ENCODE measurements at regions not wholly inside any gene's neighbourhood (a gene's known extent, or its start where the extent isn't known, plus 50 kb on each side); places are given as distances from the start of the nearest gene placed in this dataset.

DNA sequence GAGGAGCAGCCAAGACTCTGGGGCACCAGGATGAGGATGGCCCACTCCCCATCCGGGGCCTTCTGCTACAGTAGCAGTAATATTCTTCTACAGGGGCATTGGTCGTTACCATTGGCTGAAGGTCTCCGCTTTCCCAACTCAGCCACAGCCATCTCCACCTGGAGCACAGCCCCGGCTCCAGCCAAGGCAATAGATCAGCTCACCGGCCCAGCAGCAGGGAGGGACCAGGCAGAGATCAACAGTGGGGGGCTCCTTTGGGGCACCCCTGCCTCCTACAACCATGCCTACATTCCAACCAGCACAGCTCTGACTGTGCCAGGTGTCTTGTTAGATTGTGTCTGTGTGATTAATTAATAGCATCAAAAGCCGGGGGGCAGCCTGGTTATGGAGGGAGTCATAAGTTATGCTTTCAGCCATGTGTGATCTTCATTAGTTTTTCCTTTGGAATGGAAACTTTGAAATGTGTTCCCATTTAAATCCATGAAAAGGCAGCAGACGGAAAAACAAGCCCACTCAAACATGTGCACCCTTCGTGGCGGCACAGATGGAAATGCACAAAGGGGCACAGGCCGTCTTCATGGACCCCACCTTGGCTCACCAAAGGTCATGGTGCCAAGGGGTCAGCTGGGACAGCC, 68.6 kb upstream of the BZW1 start:
- ATAC-seq (no peak), DNase-seq (no peak)
- POLR2A ChIA-PET, result no interaction called here
- H3K4me1 Mint-ChIP-seq, result no peaks in the 10 kb centered on the region
- H3K9me3 Mint-ChIP-seq, result no peaks in the 10 kb centered on the region
- no peak overlapping the region for H3K4me3 Mint-ChIP-seq
- H3K27me3 Mint-ChIP-seq, result peaks cover 0 to 3% (median 0%) of the 10 kb centered on the region in 5 donors
- H3K36me3 Mint-ChIP-seq, result no peaks in the 10 kb centered on the region
- no peak overlapping the region for H3K27ac Mint-ChIP-seq

DNA sequence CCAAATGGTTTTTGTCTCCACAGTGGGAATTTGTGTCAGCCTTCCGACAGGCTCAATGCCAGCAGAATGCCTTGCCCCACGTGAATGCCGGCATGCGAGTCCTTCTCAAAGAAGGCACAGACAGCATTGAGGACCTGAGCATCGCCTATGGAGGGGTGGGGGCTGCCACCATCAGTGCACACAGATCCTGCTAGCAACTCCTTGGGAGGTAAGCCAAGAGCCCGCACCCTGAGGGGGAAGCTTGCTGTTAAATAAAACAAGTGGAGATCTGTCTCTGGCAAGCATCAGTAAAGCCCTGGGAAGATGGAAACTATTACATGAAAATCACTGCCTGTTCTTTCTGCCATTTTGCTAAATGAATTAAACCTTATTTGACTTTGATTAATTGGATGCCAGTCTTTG, 67.5 kb upstream of the BZW1 start:
- H3K4me3 Mint-ChIP-seq, result no peak overlapping the region
- POLR2A ChIA-PET, result no interaction called here
- no peaks in the 10 kb centered on the region for H3K4me1 Mint-ChIP-seq
- no peaks in the 10 kb centered on the region for H3K9me3 Mint-ChIP-seq
- H3K27ac Mint-ChIP-seq, result peak overlapping the region in 1 of 10 donors; percentile 56
- DNase-seq (no peak), ATAC-seq (no peak)
- peaks cover 0 to 4% (median 0%) of the 10 kb centered on the region in 5 donors for H3K27me3 Mint-ChIP-seq
- no peaks in the 10 kb centered on the region for H3K36me3 Mint-ChIP-seq

DNA sequence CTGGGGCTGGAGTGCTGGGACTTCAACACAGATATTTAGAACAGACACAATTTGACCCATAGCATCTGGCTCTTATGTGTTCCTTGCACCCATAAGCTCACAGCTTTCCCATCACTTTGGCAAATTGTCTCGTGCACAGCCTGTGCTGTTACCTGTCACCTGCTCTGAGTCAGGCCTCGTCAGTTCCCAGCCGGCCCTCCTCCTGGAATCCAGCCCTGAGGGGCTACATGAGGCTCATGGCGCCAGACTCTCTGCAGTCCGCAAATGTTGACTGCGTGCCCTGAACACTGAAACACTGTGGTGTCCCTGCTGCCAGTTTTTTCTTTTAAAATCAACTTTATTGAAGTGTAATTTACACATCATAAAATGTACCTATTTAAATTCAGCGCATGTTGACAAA, 65.4 kb upstream of the BZW1 start:
- no peaks in the 10 kb centered on the region for H3K36me3 Mint-ChIP-seq
- ATAC-seq (no peak), DNase-seq (no peak)
- H3K9me3 Mint-ChIP-seq, result no peaks in the 10 kb centered on the region
- H3K27me3 Mint-ChIP-seq, result peaks cover 0 to 8% (median 0%) of the 10 kb centered on the region in 5 donors
- no peak overlapping the region for H3K4me3 Mint-ChIP-seq
- peak overlapping the region in 1 of 10 donors; percentile 15 for H3K27ac Mint-ChIP-seq
- no peaks in the 10 kb centered on the region for H3K4me1 Mint-ChIP-seq
- POLR2A ChIA-PET, result no interaction called here

DNA sequence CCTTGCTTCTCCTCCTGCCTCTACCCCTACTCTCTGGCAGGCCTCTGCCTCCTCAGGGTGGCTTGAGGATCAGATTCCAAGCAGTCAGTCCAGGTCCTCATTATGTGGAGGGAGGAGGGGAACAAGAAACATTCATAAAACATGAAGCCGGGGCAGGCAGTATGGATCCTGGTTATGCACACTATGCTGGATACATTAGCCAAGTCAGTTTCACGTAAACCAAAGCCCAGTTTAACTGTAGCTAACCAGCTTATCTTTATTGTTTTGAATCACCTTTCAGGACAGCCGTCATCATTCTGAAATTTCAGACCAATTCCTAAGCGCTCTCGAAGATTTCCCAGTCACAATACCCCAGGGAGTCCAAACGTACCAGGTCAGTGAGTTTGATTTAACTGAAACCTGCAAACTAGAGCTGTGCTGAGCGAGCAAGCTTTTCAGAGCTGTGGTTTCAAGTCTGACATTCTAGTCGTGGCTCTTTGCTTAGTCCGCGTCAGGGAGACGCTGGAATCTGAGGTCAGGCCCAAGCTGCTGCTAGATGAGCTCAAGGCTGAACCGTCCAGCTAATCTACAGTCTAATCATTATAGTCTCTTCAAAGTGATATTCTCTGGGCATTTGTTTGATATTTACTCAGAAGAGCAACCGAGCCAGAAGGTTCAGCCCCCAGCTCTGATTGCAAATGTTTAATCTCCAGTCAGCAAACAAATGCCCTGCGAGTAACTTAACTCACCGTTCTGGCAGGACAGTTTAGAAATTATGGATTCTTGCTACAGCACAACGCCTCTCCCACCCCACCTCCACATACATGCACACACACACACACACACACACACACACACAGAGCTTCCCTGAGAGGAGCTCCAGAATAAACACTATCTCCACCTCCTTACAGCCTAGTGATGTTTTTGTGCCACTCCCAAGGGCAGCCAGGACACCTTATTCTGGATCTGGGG, 63.8 kb upstream of the BZW1 start:
- no peaks in the 10 kb centered on the region for H3K9me3 Mint-ChIP-seq
- DNase-seq (no peak), ATAC-seq (no peak)
- peaks cover 0 to 8% (median 0%) of the 10 kb centered on the region in 5 donors for H3K27me3 Mint-ChIP-seq
- no peak overlapping the region for H3K4me3 Mint-ChIP-seq
- H3K4me1 Mint-ChIP-seq, result no peaks in the 10 kb centered on the region
- POLR2A ChIA-PET, result no interaction called here
- peak overlapping the region in 1 of 10 donors; percentile 9 for H3K27ac Mint-ChIP-seq
- no peaks in the 10 kb centered on the region for H3K36me3 Mint-ChIP-seq

DNA sequence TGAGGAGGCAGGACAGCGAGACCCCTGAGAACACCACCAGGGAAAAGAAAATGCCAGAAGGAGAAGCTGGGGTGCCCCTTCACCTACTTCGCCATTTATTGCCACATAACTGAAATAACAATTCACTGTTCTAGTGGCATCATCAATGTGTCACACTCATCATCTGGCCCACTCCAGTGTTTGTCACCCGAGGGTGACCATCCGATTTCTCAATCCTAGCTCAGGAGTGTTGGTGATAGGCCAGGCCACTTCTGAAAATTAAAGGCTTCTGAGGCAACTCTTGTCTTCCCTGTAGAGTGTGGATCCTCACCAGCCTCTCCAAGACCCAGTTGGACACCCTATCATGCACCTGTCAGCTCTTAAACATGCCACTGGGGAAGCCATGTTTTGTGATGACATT, 62.9 kb upstream of the BZW1 start:
- H3K9me3 Mint-ChIP-seq, result no peaks in the 10 kb centered on the region

DNA sequence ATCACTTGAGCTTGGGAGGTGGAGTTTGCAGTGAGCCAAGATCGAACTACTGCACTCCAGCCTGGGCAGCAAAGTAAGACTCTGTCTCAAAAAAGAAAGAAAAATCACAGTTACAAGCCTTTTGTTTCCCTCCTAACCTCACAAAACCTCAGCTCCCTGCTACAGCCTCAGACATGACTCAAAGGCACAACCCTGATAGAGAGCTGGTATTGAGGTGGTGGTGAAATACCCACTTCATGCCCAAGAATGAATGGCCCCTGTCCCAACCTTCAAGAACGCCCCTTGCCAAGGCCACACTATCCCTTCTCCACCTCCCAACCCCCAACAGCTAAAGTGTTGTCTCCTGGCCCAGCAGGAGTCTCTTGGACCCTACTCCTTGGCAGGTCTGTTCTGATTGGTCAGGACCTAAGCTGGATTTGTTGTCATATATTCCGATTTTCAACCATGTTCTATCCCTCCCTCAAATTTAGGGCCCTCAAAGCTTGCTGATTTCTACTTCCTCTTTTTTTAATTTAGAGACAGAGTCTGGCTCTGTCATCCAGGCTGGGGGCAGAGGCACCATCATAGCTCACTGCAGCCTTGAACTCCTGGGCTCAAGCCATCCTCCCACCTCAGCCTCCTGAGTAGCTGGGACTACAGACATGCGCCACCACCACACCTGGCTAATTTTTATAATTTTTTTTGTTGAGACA, 61.9 kb upstream of the BZW1 start:
- Mint-ChIP-seq H3K9me3 (no peaks in the 10 kb centered on the region), H3K27me3 (peaks cover 0 to 8% (median 0%) of the 10 kb centered on the region in 5 donors), H3K4me3 (no peak overlapping the region), H3K36me3 (no peaks in the 10 kb centered on the region), H3K4me1 (peaks cover 0 to 4% (median 2%) of the 10 kb centered on the region in 4 donors), H3K27ac (peak overlapping the region in 1 of 10 donors; percentile 23)
- no peak for DNase-seq
- POLR2A ChIA-PET, result no interaction called here
- ATAC-seq, result no peak

More for the DNA sequence above, 62.9 kb upstream of the BZW1 start:
- H3K27ac Mint-ChIP-seq, result peak overlapping the region in 1 of 10 donors; percentile 9
- POLR2A ChIA-PET, result no interaction called here
- ATAC-seq (no peak), DNase-seq (no peak)
- H3K36me3 Mint-ChIP-seq, result no peaks in the 10 kb centered on the region
- no peak overlapping the region for H3K4me3 Mint-ChIP-seq
- H3K27me3 Mint-ChIP-seq, result peaks cover 0 to 8% (median 0%) of the 10 kb centered on the region in 5 donors
- no peaks in the 10 kb centered on the region for H3K4me1 Mint-ChIP-seq

DNA sequence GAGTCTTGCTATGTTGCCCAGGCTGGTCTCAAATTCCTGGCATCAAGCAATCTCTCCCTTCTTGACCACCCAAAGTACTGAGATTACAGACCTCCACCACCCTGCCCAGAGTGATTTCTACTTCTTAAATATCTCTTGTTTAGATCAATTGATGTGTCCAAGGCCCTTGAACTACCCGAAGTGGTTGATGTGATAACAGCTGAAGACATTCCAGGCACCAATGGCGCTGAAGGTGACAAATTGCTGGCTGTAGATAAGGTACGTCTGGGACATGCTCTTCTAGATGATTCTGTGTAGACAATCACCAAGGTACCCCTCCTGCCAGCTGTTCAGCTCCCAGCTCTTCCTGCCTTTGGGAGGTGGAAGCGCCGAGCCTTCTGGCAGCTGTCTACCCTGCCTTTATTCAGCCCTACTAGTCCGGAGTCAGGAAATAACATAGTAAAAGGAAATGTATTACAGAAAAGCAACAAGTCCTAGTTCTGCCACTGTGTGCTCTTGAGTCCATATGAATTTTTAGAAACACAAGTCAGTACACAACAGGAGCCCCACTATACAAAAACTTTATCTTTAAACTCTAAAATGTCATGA, 61.3 kb upstream of the BZW1 start:
- H3K27me3 Mint-ChIP-seq, result peaks cover 0 to 8% (median 0%) of the 10 kb centered on the region in 5 donors
- POLR2A ChIA-PET, result no interaction called here
- no peak for DNase-seq
- H3K9me3 Mint-ChIP-seq, result no peaks in the 10 kb centered on the region
- no peak for ATAC-seq
- H3K36me3 Mint-ChIP-seq, result no peaks in the 10 kb centered on the region
- H3K27ac Mint-ChIP-seq, result no peak overlapping the region
- H3K4me1 Mint-ChIP-seq, result peaks cover 0 to 6% (median 3%) of the 10 kb centered on the region in 4 donors
- no peak overlapping the region for H3K4me3 Mint-ChIP-seq

DNA sequence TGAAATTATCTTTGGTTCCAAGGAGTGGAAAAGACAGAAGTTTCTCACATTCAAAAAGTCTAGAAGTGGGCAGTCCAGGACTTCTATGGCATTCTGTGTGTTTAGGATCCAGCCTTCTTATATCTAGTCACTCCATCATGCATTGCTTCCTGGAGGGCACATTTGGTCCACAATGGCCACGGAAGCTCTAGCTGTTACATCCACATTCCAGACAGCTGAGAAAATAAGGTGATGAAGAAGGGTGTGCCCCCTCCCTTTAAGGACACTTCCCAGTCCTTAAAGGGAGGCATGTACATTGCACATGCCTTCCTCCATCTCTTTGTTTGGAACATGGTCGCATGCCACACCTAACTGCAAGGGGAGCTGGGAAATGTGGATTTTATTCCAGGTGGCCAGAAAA, 59.9 kb upstream of the BZW1 start:
- Mint-ChIP-seq H3K27me3 (peaks cover 0 to 8% (median 0%) of the 10 kb centered on the region in 5 donors), H3K36me3 (no peaks in the 10 kb centered on the region), H3K9me3 (no peaks in the 10 kb centered on the region), H3K4me3 (no peak overlapping the region), H3K4me1 (peaks cover 0 to 6% (median 3%) of the 10 kb centered on the region in 4 donors), H3K27ac (no peak overlapping the region)
- POLR2A ChIA-PET, result no interaction called here
- ATAC-seq, result no peak
- DNase-seq, result no peak

DNA sequence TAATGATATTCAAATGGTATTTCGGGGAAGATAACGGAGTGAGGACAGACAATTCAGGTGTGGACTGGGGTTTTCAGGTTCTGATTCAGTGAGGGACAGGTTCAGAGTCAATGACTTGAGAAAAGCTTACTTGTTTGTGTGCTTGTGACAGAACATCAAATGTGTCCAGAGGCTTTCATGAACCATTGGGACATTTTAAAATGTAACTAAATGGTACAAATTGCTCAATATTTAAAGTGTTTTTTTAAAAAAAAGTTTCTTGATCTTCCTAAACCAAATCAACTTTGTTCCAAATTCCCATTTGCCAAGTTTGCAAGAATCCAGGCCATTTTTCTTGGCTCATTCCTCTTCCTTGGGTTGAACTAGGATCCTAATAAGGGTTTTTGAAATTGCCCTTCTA, 59.4 kb upstream of the BZW1 start:
- no peaks in the 10 kb centered on the region for H3K9me3 Mint-ChIP-seq
- no peak for DNase-seq
- H3K4me3 Mint-ChIP-seq, result no peak overlapping the region
- POLR2A ChIA-PET, result no interaction called here
- no peaks in the 10 kb centered on the region for H3K36me3 Mint-ChIP-seq
- H3K27ac Mint-ChIP-seq, result no peak overlapping the region
- H3K4me1 Mint-ChIP-seq, result peaks cover 0 to 6% (median 3%) of the 10 kb centered on the region in 4 donors
- H3K27me3 Mint-ChIP-seq, result peaks cover 0 to 8% (median 0%) of the 10 kb centered on the region in 5 donors
- ATAC-seq, result no peak

DNA sequence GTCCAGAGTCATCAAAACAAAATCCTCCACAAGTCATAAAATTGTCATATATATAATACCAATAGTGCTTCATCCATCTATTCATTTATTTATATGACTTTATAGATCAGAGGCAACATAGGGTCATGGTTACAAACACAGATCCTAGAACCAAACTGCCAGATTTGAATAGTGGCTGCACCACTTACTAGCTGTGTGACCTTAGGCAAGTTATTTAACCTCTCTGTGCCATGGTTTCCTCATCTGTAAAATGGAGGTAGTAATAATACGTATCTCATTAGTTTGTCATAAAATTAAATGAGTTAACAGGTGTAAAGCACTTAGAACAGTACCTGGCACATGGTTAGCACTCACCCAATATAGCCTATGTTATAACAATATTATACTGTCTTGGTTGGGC, 58.9 kb upstream of the BZW1 start:
- ATAC-seq, result no peak
- H3K36me3 Mint-ChIP-seq, result no peaks in the 10 kb centered on the region
- POLR2A ChIA-PET, result no interaction called here
- H3K9me3 Mint-ChIP-seq, result no peaks in the 10 kb centered on the region
- no peak overlapping the region for H3K27ac Mint-ChIP-seq
- DNase-seq, result no peak
- H3K27me3 Mint-ChIP-seq, result peaks cover 0 to 8% (median 0%) of the 10 kb centered on the region in 5 donors
- H3K4me1 Mint-ChIP-seq, result peaks cover 0 to 6% (median 3%) of the 10 kb centered on the region in 4 donors
- H3K4me3 Mint-ChIP-seq, result no peak overlapping the region

DNA sequence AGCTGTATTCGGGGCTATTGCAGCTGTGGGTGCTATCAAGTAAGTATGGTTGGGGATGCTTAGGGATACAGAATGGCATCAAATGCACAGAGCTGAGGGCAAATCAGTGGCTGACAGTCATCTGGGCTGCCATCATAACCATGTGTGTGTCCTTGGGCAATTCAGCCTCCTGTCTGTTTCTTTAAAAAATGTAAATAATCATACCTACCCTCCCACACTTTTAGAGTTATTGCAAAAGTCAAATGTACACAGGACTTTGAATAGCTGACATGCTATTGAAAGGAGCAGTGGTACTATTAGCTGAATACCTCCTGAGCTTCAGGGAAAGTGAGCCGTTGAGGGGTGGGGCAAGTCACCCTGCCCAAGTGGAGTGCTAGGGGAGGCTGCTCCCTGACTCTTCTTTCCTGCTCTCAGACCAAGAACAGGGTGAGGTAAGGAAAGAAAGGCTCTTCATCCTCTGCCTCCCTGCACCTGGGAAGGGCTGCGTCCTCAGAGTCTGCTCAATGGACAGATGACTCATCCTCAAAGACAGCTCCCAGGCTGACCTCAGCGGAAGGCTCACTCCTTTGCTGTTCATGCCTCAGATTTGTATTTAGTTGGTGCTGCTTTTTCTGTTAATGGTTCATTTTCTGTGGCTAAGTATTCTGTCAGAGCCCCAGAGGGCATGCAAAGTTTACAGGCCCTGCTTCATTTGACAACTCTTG, 54.9 kb upstream of the BZW1 start:
- no peak for DNase-seq
- Mint-ChIP-seq H3K27ac (no peak overlapping the region), H3K36me3 (no peaks in the 10 kb centered on the region), H3K9me3 (no peaks in the 10 kb centered on the region), H3K4me1 (peaks cover 0 to 6% (median 3%) of the 10 kb centered on the region in 4 donors), H3K4me3 (no peak overlapping the region), H3K27me3 (peaks cover 0 to 3% (median 0%) of the 10 kb centered on the region in 5 donors)
- POLR2A ChIA-PET, result no interaction called here
- no peak for ATAC-seq

DNA sequence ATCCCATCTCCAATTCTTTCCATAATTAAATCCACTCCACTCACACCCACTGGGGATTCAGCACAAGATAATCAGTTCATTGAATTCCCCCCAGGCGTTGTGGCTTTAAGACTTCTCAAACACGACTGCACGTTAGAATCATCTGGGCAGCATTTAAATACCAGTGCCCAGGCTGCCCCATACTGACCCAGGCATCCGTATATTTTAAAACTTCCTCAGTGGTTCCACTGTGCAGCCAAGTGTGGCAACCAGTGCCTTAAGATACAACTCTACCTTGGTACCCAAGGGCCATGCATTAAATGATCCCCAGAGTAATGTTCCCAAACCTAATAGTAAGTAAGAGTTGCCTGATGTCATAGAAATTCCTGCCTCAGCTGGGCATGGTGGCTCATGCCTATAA, 54.3 kb upstream of the BZW1 start:
- Mint-ChIP-seq H3K27me3 (peaks cover 0 to 3% (median 0%) of the 10 kb centered on the region in 5 donors), H3K36me3 (no peaks in the 10 kb centered on the region), H3K4me1 (peaks cover 0 to 6% (median 3%) of the 10 kb centered on the region in 4 donors), H3K27ac (no peak overlapping the region), H3K9me3 (no peaks in the 10 kb centered on the region), H3K4me3 (no peak overlapping the region)
- POLR2A ChIA-PET, result no interaction called here
- ATAC-seq (no peak), DNase-seq (no peak)
